Mammary epithelial cell (primary cell): ENCODE measurements at regions not wholly inside any gene's neighbourhood (a gene's known extent, or its start where the extent isn't known, plus 50 kb on each side); places are given as distances from the start of the nearest gene placed in this dataset.

Experiments used
- CTCF ChIP-seq, 2 donors: IDR thresholded peaks in 1 of 2; conservative IDR thresholded peaks in 1 of 2; 2 replicates each; pipeline ENCODE4 v1.5.1; 2011 to 2012; ENCODE audit warnings: inconsistent platforms in 2 of 2, low read length in 2 of 2, mild to moderate bottlenecking in 2 of 2, control low read depth in 1 of 2, low read depth in 1 of 2; ENCODE audit not compliant: insufficient read depth in 1 of 2; ENCODE audit errors: extremely low read depth in 1 of 2
- EZH2 ChIP-seq: IDR thresholded peaks from 2 replicates; pipeline ENCODE4 v1.6.1; 2012; ENCODE audit warnings: low read length, inconsistent platforms, borderline replicate concordance

- TF ChIP-seq CTCF (conservative IDR thresholded peaks at IDR 0.05 in 1 of 2, IDR thresholded peaks at IDR 0.05 in 1 of 2; ENCODE audit: extremely low read depth in 1 of 2, insufficient read depth in 1 of 2, low read depth in 1 of 2, low read length in 2 of 2) (no peak), EZH2 (no peak)
Observed at GRCh38 chr13:90355162-90355751, 992.2 kb upstream of the MIR17HG start.
